K562 (cell line): ENCODE measurements at regions not wholly inside any gene's neighbourhood (a gene's known extent, or its start where the extent isn't known, plus 50 kb on each side); places are given as distances from the start of the nearest gene placed in this dataset.

Source experiments
- ARID4B ChIP-seq: sonication (generic); formaldehyde crosslinking; IDR thresholded peaks from 2 replicates; pipeline ENCODE4 v1.8.0; 2022; ENCODE audit warnings: mild to moderate bottlenecking, missing genetic modification reagents
- CEBPB ChIP-seq: fragments of 450-650 bp; IDR thresholded peaks from 2 replicates; pipeline ENCODE4 v1.6.1; 2016; ENCODE audit warnings: missing genetic modification characterization, missing compliant biosample characterization
- FOXJ2 ChIP-seq: fragments of 200-800 bp; sonication (Bioruptor generic); IDR thresholded peaks from 2 replicates; pipeline ENCODE4 v1.6.1; 2016; ENCODE audit warnings: missing genetic modification characterization, missing compliant biosample characterization
- GTF3C2 ChIP-seq: IDR thresholded peaks from 3 replicates; pipeline ENCODE4 v1.6.1; 2011; ENCODE audit warnings: borderline replicate concordance, mild to moderate bottlenecking, moderate library complexity; ENCODE audit not compliant: insufficient read length; ENCODE audit errors: extremely low read depth
- PHB ChIP-seq: fragments of 250-450 bp; sonication (Bioruptor Pico); IDR thresholded peaks from 2 replicates; pipeline ENCODE4 v1.5.0; 2021
- RBM14 ChIP-seq: fragments of 200-400 bp; formaldehyde crosslinking; IDR thresholded peaks from 2 replicates; pipeline ENCODE4 v1.6.1; 2018; ENCODE audit warnings: low read depth, mild to moderate bottlenecking, low read length, moderate library complexity, borderline replicate concordance; ENCODE audit not compliant: insufficient read depth
- SIN3A ChIP-seq, 2 experiments: fragments of 150-350 bp in 1 of 2; IDR thresholded peaks; 2 replicates each; pipeline ENCODE4 v1.6.1; 2011 to 2016; ENCODE audit warnings: borderline replicate concordance in 2 of 2, low read depth in 2 of 2, low read length in 2 of 2, mild to moderate bottlenecking in 2 of 2, moderate library complexity in 2 of 2; ENCODE audit not compliant: control insufficient read depth in 1 of 2
- SIRT6 ChIP-seq: IDR thresholded peaks from one replicate; pipeline ENCODE4 v1.6.1; 2012; ENCODE audit warnings: low read depth, mild to moderate bottlenecking, control low read depth, inconsistent platforms, low read length, moderate library complexity
- SP1 ChIP-seq: sonication (generic); formaldehyde crosslinking; IDR thresholded peaks from 2 replicates; pipeline ENCODE4 v1.8.1; 2022; ENCODE audit warnings: mild to moderate bottlenecking, missing genetic modification reagents
- TAL1 ChIP-seq: fragments of 450-650 bp; IDR thresholded peaks from 2 replicates; pipeline ENCODE4 v1.6.1; 2016; ENCODE audit warnings: mild to moderate bottlenecking
- USF2 ChIP-seq: sonication (generic); formaldehyde crosslinking; IDR thresholded peaks from 2 replicates; pipeline ENCODE4 v1.5.0; 2020; ENCODE audit warnings: missing genetic modification reagents
- ZNF224 ChIP-seq: sonication (generic); formaldehyde crosslinking; IDR thresholded peaks from 2 replicates; pipeline ENCODE4 v1.8.0; 2022; ENCODE audit warnings: mild to moderate bottlenecking, missing genetic modification reagents
- ZNF232 ChIP-seq: sonication (generic); formaldehyde crosslinking; IDR thresholded peaks from 2 replicates; pipeline ENCODE4 v1.8.0; 2022; ENCODE audit warnings: mild to moderate bottlenecking, missing genetic modification reagents

- no peak for TF ChIP-seq ZNF224
- TF ChIP-seq USF2: no peak
- TF ChIP-seq FOXJ2 (tag): peak; percentile 89
- TF ChIP-seq SIRT6: no peak
- TF ChIP-seq SIN3A (IDR thresholded peaks at IDR 0.05; ENCODE audit: borderline replicate concordance in 2 of 2, control insufficient read depth in 1 of 2, low read depth in 2 of 2, low read length in 2 of 2): no peak
- TF ChIP-seq TAL1: no peak
- no peak for TF ChIP-seq RBM14
- TF ChIP-seq PHB: no peak
- no peak for TF ChIP-seq ZNF232 (CRISPR knock-in tag)
- no peak for TF ChIP-seq GTF3C2
- no peak for TF ChIP-seq ARID4B (CRISPR knock-in tag)
- peak; percentile 44 for TF ChIP-seq CEBPB
- TF ChIP-seq SP1 (CRISPR knock-in tag): no peak
- TF ChIP-seq, all 486 proteins: peak for 5
Measured at GRCh38 chr6:14425805-14426204, 308.2 kb downstream of the CD83 start (continued).
